ENCODE measurements at regions not wholly inside any gene's neighbourhood (a gene's known extent, or its start where the extent isn't known, plus 50 kb on each side); places are given as distances from the start of the nearest gene placed in this dataset.

DNA sequence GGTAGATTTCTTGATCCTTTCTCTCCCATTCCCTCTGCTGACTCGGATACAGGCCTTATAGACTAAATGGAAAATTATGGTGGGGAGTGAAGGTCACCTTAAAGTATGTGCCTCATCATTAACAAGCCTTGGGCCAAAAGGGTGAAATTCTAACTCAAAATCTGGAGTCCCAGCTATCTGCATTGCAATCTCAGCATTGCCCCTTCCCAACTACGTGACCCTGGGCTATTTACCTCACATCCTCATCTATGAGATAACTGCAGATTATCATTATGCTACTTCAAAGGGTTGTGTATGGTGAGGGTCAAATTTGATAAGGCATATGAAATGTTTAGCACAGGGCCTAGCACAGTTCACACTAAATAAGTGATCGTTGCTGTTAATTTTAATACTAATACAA lies 147.7 kb downstream of the WNT5A start:
- no peak for DNase-seq

GRCh38 chr3:55337641-55338180 lies 149.4 kb downstream of the WNT5A start:
- H3K27ac ChIP-seq, result no peak overlapping the region
- 81 to 90% (median 86%) methylated on average over 10 of the region's 10 CpGs for WGBS, 5 donors
- H3K4me3 ChIP-seq, result no peak overlapping the region
- no peaks in the 10 kb centered on the region for H3K36me3 ChIP-seq
- no peak for DNase-seq
- TF ChIP-seq, protein P1, sequence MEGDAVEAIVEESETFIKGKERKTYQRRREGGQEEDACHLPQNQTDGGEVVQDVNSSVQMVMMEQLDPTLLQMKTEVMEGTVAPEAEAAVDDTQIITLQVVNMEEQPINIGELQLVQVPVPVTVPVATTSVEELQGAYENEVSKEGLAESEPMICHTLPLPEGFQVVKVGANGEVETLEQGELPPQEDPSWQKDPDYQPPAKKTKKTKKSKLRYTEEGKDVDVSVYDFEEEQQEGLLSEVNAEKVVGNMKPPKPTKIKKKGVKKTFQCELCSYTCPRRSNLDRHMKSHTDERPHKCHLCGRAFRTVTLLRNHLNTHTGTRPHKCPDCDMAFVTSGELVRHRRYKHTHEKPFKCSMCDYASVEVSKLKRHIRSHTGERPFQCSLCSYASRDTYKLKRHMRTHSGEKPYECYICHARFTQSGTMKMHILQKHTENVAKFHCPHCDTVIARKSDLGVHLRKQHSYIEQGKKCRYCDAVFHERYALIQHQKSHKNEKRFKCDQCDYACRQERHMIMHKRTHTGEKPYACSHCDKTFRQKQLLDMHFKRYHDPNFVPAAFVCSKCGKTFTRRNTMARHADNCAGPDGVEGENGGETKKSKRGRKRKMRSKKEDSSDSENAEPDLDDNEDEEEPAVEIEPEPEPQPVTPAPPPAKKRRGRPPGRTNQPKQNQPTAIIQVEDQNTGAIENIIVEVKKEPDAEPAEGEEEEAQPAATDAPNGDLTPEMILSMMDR (IDR thresholded peaks at IDR 0.05 in 8 of 11, conservative IDR thresholded peaks at IDR 0.05 in 3 of 11), result no peak
- no peak for TF ChIP-seq POLR2A (IDR thresholded peaks at IDR 0.05)
- TF ChIP-seq POLR2AphosphoS5 (IDR thresholded peaks at IDR 0.05), result no peak
- no peaks in the 10 kb centered on the region for H3K4me1 ChIP-seq
- no peaks in the 10 kb centered on the region for H3K9me3 ChIP-seq
- intact Hi-C loops (cut with DNase I; ENCODE audit: low total_unique reads), result no loop called here
- H3K27me3 ChIP-seq (replicated peaks in 1 of 7), result no peaks in the 10 kb centered on the region

More for the DNA sequence above, 147.7 kb downstream of the WNT5A start:
- 72 to 87% (median 77%) methylated on average over 3 of the region's 3 CpGs for WGBS, 5 donors
- Histone ChIP-seq H3K9me3 (no peaks in the 10 kb centered on the region), H3K36me3 (no peaks in the 10 kb centered on the region), H3K4me1 (no peaks in the 10 kb centered on the region), H3K4me3 (no peak overlapping the region), H3K27me3 (replicated peaks in 1 of 7) (no peaks in the 10 kb centered on the region), H3K27ac (no peak overlapping the region)
- intact Hi-C loops (cut with DNase I; ENCODE audit: low total_unique reads), result no loop called here
- no peak for TF ChIP-seq POLR2A (IDR thresholded peaks at IDR 0.05)
- TF ChIP-seq, protein P1 (IDR thresholded peaks at IDR 0.05 in 8 of 11, conservative IDR thresholded peaks at IDR 0.05 in 3 of 11), result no peak

- intact Hi-C loops (cut with DNase I; ENCODE audit: low total_unique reads), result no loop called here
- Histone ChIP-seq H3K27ac (no peak overlapping the region), H3K36me3 (no peaks in the 10 kb centered on the region), H3K4me3 (no peak overlapping the region), H3K27me3 (replicated peaks in 1 of 7) (no peaks in the 10 kb centered on the region), H3K4me1 (no peaks in the 10 kb centered on the region), H3K9me3 (peaks cover 0 to 4% (median 0%) of the 10 kb centered on the region in 8 donors)
- no peak for DNase-seq
- no peak for TF ChIP-seq POLR2AphosphoS5 (IDR thresholded peaks at IDR 0.05)
- no peak for TF ChIP-seq POLR2A (IDR thresholded peaks at IDR 0.05)
- TF ChIP-seq, protein P1 (IDR thresholded peaks at IDR 0.05 in 8 of 11, conservative IDR thresholded peaks at IDR 0.05 in 3 of 11), result no peak
Observed at GRCh38 chr3:55333923-55334322, 153.2 kb downstream of the WNT5A start.

DNA sequence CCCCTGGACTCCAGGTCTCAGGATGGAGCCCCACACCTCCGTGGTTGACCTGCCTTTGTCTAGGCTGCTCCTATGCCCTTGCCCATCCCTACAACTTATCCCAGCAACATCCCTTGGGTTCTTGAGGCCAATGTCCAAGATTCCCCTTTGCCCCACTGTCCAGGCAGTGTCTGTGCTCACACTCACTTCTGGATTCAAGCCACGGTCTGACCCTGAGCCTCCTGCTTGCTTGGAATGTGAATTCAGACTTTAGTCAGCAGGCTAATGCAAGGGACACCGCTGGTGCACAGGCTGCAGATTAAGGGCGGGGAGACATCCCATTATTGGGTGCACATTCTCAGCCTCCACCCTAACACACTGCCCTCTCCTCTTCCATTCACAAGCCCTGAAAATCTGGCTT lies 154.1 kb downstream of the WNT5A start:
- Histone ChIP-seq H3K4me1 (no peaks in the 10 kb centered on the region), H3K4me3 (no peak overlapping the region), H3K27ac (no peak overlapping the region), H3K9me3 (peaks cover 0 to 4% (median 0%) of the 10 kb centered on the region in 8 donors), H3K27me3 (replicated peaks in 1 of 7) (no peaks in the 10 kb centered on the region), H3K36me3 (no peaks in the 10 kb centered on the region)
- intact Hi-C loops (cut with DNase I; ENCODE audit: low total_unique reads), result no loop called here
- TF ChIP-seq POLR2A (IDR thresholded peaks at IDR 0.05) (no peak), POLR2AphosphoS5 (IDR thresholded peaks at IDR 0.05) (no peak)
- TF ChIP-seq, protein P1 (IDR thresholded peaks at IDR 0.05 in 8 of 11, conservative IDR thresholded peaks at IDR 0.05 in 3 of 11), result no peak
- WGBS, 5 donors, result 71 to 85% (median 81%) methylated on average over 4 of the region's 4 CpGs
- no peak for DNase-seq

Measured in spleen (tissue), 11 donors.